Psoas muscle (tissue), 7 donors: ENCODE measurements at regions not wholly inside any gene's neighbourhood (a gene's known extent, or its start where the extent isn't known, plus 50 kb on each side); places are given as distances from the start of the nearest gene placed in this dataset.

ENCODE experiments used
- ATAC-seq, 4 donors: fragments of 200-7000 bp; cut with Tn5 transposase; one replicate each; pipeline ENCODE4 v1.9.1; 2020; ENCODE audit warnings: moderate library complexity in 3 of 4, mild to moderate bottlenecking in 2 of 4
- DNase-seq, 2 donors: peaks; one replicate each; pipeline ENCODE4 v3.0.0-alpha.2; 2020
- H3K27ac ChIP-seq: fragments of 200-600 bp; one replicate; pipeline ENCODE4 v1.8.0; 2022
- H3K27me3 ChIP-seq, 3 donors: fragments of 200-600 bp in 1 of 3; one replicate each; pipeline versions ENCODE4 v1.6.1 to v1.8.0; 2013 to 2022; ENCODE audit warnings: low read length in 2 of 3, mild to moderate bottlenecking in 2 of 3, moderate library complexity in 1 of 3; ENCODE audit not compliant: insufficient read depth in 3 of 3
- H3K36me3 ChIP-seq, 2 donors: fragments of 200-600 bp in 1 of 2; one replicate each; pipeline versions ENCODE4 v1.6.1 to v1.8.0; 2013 to 2022; ENCODE audit warnings: low read depth in 1 of 2, mild to moderate bottlenecking in 1 of 2, moderate library complexity in 1 of 2; ENCODE audit not compliant: insufficient read depth in 1 of 2
- H3K4me1 ChIP-seq: fragments of 200-600 bp; one replicate; pipeline ENCODE4 v1.8.0; 2022
- H3K4me3 ChIP-seq: fragments of 200-600 bp; one replicate; pipeline ENCODE4 v1.8.0; 2022; ENCODE audit warnings: mild to moderate bottlenecking
- H3K9me3 ChIP-seq: fragments of 200-600 bp; one replicate; pipeline ENCODE4 v1.8.0; 2022
- WGBS, 3 donors: extraction: QIAGEN DNeasy Blood & Tissue Kit; methylation state at CpG; one replicate each; pipeline versions ENCODE4 v1.1.6 to v1.1.7; 2013; 5-methylcytosine and 5-hydroxymethylcytosine counted together
- intact Hi-C, 2 donors: fragments of 100-400 bp; cut with DNase I; formaldehyde crosslinking; loops; one replicate each; pipeline versions ENCODE4 v1.11.0 to v1.14.2; 2022
- TF ChIP-seq, protein P1 (sequence below): fragments of 200-600 bp; IDR thresholded peaks from one replicate; pipeline ENCODE4 v1.8.0; 2022; ENCODE audit warnings: antibody characterized with exemption
- donor health status: healthy with polysubstance abuse.
- donor health status: DM: no; HTN: no; CAD: no; lungs with moderate emphysema.
- donor health status: Bipolar disorder and iron deficiency.
- donor health status: healthy.
- donor health status: DM: yes; HTN: yes; CAD: no.
- donor health status: DM: no; HTN: no; CAD: no.
- donor health status: DM: yes; HTN: yes; CAD: no.

DNA sequence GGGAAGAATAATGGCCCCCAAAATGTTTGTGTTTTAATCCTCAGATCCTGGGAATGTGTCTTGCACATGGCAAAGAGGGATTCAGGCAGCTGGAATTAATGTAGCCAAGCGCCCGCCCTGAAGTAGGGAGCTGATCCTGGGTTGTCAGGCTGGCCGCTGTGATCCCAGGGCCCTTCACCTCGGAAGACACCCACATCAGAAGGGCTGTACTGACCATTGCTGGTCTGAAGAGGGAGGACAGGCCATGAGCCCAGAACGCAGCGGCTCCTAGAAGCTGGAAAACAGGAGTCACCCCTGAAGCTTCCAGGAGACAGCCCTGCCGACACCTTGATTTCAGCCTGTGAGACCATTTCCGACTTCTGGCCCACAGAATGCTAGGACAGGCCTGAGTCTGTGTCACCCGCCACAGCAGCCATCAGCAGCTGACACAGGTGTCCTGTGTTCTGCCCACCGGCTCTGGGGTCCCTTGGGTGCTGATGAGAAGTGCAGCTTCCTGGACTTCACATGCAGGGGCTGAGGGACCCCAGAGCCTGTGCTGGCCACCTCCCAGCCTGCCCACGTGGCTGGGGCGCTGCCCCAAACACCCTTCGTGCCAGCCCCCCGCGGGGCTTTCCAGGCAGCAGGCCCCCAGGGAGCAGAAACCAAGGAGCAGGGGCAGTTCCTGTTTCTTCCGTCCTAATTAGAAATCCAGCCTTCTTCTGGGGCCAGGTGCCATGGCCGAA is 86.3 kb downstream of the ERMARD start:
- no peak overlapping the region for H3K27ac ChIP-seq
- intact Hi-C loops = no loop called here
- no peak for DNase-seq
- WGBS, 3 donors = 63 to 77% (median 68%) methylated on average over 17 of the region's 17 CpGs
- no peak for ATAC-seq
- no peaks in the 10 kb centered on the region for H3K36me3 ChIP-seq
- peaks cover 0 to 22% (median 3%) of the 10 kb centered on the region in 3 donors for H3K27me3 ChIP-seq
- H3K4me3 ChIP-seq = no peak overlapping the region
- TF ChIP-seq, protein P1, sequence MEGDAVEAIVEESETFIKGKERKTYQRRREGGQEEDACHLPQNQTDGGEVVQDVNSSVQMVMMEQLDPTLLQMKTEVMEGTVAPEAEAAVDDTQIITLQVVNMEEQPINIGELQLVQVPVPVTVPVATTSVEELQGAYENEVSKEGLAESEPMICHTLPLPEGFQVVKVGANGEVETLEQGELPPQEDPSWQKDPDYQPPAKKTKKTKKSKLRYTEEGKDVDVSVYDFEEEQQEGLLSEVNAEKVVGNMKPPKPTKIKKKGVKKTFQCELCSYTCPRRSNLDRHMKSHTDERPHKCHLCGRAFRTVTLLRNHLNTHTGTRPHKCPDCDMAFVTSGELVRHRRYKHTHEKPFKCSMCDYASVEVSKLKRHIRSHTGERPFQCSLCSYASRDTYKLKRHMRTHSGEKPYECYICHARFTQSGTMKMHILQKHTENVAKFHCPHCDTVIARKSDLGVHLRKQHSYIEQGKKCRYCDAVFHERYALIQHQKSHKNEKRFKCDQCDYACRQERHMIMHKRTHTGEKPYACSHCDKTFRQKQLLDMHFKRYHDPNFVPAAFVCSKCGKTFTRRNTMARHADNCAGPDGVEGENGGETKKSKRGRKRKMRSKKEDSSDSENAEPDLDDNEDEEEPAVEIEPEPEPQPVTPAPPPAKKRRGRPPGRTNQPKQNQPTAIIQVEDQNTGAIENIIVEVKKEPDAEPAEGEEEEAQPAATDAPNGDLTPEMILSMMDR = no peak
- H3K9me3 ChIP-seq = no peaks in the 10 kb centered on the region
- H3K4me1 ChIP-seq = no peaks in the 10 kb centered on the region

GRCh38 chr6:169833258-169833794 is 81.9 kb downstream of the ERMARD start:
- Histone ChIP-seq H3K27me3 (peaks cover 0 to 21% (median 3%) of the 10 kb centered on the region in 3 donors), H3K4me1 (no peaks in the 10 kb centered on the region), H3K27ac (no peak overlapping the region), H3K9me3 (no peaks in the 10 kb centered on the region), H3K4me3 (no peak overlapping the region), H3K36me3 (no peaks in the 10 kb centered on the region)
- TF ChIP-seq, protein P1 = no peak
- no peak for DNase-seq
- ATAC-seq = no peak
- intact Hi-C loops = loop anchor here in 1 of 2 donors (5.0 kb wide), 2 partner anchors 459 to 699 kb away; partner anchors contain the start of gene DLL1
- WGBS, 3 donors = 90 to 95% (median 91%) methylated on average over 7 of the region's 7 CpGs

- DNase-seq = no peak
- Histone ChIP-seq H3K27ac (no peak overlapping the region), H3K4me1 (no peaks in the 10 kb centered on the region), H3K36me3 (no peaks in the 10 kb centered on the region), H3K27me3 (peaks cover 0 to 16% (median 0%) of the 10 kb centered on the region in 3 donors), H3K4me3 (no peak overlapping the region), H3K9me3 (no peaks in the 10 kb centered on the region)
- TF ChIP-seq, protein P1 = no peak
- intact Hi-C loops = loop anchor here in 1 of 2 donors (5.0 kb wide), 2 partner anchors 460 to 700 kb away; partner anchors contain the start of gene DLL1
- peak in 1 of 4 donors; percentile 7 for ATAC-seq
- 74 to 77% (median 77%) methylated on average over 4 of the region's 4 CpGs for whole genome bisulfite sequencing, 3 donors
Measured at GRCh38 chr6:169832247-169832948, 81.0 kb downstream of the ERMARD start.

DNA sequence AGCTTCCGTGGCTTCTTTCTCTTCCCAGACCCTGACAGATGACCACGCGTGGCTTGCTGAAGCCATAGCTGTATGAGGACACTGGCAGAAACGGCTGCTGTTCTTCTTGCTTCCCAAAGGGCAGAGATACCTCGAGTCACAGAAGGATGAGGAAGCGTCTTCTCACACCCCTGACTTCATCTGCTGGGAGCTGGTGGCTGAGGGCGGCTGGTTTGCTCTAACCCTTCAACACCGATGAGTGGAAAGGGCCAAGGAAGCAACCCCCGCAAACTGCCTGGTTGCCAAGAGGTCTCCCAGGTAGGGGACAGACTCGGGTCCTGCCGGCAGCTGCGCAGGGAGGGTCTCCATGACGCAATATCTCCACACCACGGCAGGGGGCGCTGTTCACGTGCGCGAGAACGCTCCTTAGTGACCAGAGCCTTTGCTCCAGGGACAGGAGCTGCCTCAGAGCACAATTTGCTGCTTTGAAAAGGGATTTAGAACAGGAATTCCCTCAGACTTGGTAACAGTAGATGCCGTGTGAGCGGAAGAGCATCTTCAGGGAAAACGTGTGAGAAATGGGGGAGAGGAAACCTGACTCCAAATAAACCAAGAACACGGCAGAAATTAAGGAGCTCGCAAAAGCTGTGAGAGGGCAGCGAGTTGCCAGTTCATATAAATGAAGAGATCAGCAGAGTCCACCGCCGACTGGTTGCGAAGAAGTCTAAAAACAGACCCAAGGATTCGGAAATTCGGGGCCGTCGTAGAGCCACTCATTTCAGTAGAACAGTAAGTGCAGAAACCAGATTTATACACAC is 80.2 kb downstream of the ERMARD start:
- Histone ChIP-seq H3K4me3 (no peak overlapping the region), H3K27me3 (peaks cover 0 to 15% (median 0%) of the 10 kb centered on the region in 3 donors), H3K36me3 (no peaks in the 10 kb centered on the region), H3K27ac (no peak overlapping the region), H3K9me3 (no peaks in the 10 kb centered on the region), H3K4me1 (no peaks in the 10 kb centered on the region)
- TF ChIP-seq, protein P1 = peak; percentile 94
- DNase-seq (peak; percentile 69 to 84), ATAC-seq (peak; percentile 87 to 98 (median 93))
- intact Hi-C loops = loop anchor here (1.0 to 5.0 kb wide), 4 partner anchors 461 to 701 kb away; partner anchors contain the start of gene DLL1 (in 1 of the 2)
- 24 to 27% (median 27%) methylated on average over 32 of the region's 32 CpGs for WGBS, 3 donors
